Stimulated activated CD4-positive, alpha-beta T cell treated with anti-CD3 and anti-CD28 coated beads, Interleukin-2, amount 100 ng/mL, for 48 hours (primary cell): ENCODE measurements at regions not wholly inside any gene's neighbourhood (a gene's known extent, or its start where the extent isn't known, plus 50 kb on each side); places are given as distances from the start of the nearest gene placed in this dataset.
A peak's percentile ranks its signal among the peaks of the same experiment; 100 is the strongest.

Experiments used
- DNase-seq, 2 donors: peaks; one replicate each; pipeline ENCODE4 v3.0.0-alpha.2; 2020

DNA sequence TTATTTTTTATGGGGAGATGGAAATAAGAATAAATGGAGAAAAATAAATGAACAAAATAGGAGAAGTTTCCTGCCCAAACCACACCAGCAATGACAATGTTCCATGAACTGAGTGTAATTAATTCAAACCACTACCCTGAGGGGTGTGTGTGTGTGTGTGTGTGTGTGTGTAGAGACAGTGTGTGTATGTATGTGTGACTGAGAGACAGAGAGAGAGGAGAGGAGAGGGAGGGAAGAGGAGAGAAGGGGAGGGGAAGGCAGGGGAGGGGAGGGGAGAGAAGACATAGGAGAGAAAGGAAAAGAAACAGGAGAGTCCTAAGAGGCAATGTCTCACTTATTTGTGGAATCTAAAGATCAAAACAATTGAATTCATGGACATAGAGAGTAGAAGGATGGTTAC lies 65.0 kb upstream of the POU2AF1 start:
- no peak for DNase-seq

DNA sequence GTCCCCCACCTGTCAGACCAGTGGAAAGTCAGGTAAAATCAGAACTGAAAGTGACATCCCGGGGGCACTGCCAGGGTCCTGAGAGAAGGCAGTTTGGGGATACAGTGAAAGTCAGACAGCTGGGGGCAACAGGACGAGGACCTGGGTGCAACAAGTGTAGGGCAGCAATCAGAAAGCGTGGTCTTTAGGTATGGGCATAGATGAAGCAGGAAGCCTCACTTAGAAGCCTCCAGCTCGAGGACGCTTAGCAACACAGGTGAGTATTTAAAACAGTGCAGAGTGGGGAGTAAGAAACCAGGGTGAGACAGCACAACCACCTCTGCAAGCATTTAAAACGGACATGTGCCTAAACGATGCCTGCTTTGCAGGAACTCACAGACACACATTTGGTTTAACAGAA lies 64.6 kb upstream of the POU2AF1 start:
- no peak for DNase-seq

DNA sequence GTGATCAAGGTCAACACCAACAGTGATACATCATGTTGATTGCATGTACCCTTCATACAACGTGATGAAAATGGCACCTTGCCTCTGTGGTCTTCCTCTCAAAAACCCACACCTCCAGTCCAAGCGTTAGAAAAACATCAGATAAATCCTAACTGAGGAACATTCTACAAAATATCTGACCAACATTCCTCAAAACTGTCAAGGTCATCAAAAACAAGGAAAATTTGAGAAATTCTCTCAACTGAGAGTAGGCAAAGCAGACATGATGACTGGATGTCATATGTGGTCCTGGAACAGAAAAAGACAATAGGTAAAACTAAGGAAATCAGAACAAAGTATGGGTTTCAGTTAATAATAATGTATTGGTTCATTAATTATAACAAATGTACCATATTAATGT lies 64.0 kb upstream of the POU2AF1 start:
- DNase-seq, result no peak

DNA sequence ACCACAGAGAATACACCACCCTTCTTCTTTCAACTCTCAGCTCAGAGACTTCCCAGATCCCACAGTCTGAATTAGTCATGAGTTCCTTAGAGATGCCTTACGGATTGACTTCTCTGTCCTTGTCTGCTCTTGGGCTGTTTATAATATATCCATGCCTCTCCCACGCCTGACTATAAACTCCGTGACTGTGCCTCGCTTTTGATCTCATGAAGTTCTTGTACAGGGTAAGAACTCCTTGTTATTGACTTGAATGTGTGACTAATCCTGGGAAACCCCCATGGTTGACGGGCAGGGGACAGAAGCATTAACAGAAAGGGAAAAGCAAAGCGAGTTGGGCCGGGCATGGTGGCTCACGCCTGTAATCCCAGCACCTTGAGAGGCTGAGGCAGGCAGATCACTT lies 62.4 kb upstream of the POU2AF1 start:
- DNase-seq, result no peak

DNA sequence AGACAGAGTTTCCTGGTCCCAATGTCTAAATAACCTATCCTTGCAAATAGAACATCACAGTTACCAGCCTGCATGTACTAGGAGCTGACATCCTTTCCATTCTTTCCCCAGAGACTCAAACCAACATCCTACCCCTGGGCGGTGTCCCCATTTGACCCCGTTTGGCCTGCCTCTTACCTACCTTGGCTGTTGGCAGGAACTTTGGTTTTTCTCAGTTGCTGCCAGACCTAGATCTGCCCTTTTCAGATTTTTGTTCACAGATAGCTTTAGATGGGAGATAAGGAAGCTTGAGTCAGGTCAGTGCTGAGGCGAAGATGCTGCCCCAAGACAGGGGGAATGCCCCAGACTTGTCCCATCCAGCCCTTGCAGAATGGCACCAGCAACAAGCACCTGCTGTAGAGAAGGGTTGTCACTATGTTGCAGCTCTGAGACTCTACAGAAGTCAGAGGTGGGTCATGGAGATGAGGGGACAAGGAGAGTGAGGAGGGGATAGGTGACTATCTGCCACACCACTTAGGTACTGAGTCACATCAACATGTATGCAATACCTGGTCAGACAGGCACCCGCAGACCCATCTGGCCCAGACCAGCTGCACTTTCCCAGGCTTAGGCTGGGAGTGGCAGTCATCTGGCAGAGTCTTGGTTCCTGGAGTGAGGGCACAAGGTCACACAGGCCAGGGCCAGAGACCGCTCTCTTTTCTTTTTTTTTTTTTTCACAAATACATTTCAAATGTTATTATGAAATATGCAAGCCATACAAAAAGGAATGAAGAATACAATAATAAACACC lies 61.5 kb upstream of the POU2AF1 start:
- no peak for DNase-seq

DNA sequence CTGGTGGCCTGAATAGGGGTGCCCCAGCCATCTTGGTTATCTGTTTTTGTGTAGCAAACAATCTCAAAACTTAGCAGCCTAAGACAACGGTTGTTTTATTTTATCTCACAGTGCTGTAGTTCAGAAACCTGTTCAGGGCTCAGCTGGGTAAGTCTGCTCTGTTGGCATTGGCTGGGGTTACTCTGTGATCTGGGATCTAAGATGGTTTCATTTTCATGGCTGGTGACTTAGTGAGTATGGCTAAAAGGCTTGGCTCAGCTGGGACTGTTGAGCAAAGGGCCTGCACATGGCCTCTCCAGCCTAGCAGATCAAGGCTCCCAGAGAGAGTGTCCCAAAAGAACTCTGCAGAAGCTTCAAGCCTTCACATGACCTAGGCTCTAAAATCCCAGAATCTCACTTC lies 60.8 kb upstream of the POU2AF1 start:
- no peak for DNase-seq

DNA sequence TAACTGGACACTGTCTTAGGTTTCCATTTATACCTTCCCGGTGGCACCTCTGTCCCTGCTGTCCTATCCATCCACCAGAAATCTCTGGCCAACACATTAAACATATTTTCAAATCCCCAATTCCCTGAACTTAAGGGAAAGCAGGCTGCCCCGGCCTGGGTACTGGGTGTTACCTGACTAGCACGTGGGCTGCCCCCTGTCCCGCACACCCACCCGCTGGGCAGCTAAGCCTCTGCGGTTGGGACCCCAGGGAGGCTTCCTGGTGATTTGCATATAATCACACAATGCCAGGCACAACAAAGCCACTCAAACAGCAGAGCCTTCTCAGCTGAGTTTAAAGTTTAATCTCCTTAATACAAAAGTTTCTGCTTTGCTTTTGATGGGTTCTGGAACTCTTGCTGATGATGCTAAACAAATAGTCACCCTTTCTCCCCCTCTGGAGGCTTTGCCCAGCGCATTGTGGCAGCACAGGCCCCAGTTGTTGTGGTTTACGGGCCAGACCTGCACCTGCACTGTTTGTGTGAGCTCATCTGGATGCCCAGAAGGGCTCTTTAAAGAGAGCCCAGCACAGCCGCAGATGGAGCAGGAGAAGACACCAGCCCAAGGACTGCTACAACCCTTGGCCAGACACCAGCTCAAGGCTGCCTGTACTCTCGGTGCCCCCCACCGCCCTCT lies 59.9 kb upstream of the POU2AF1 start:
- no peak for DNase-seq

DNA sequence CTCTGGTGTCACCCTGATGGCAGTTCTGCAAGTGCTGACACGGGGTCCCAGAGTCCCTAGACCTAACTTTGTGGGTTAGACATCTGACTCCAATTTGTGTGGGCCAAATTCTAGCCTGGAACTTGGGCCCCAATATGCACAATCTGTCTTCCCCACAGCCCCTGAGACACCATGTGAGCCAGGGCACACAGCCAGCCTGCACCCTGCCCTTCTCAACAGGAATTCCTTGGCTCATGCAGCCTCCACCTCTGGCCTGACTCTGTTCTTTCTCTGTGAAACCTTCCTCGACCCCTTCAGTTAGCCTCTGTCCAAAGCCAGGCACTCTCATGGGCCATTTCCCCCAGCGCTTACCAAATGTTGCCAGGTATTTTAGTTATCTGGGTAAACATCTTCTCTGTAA lies 59.1 kb upstream of the POU2AF1 start:
- DNase-seq, result no peak

DNA sequence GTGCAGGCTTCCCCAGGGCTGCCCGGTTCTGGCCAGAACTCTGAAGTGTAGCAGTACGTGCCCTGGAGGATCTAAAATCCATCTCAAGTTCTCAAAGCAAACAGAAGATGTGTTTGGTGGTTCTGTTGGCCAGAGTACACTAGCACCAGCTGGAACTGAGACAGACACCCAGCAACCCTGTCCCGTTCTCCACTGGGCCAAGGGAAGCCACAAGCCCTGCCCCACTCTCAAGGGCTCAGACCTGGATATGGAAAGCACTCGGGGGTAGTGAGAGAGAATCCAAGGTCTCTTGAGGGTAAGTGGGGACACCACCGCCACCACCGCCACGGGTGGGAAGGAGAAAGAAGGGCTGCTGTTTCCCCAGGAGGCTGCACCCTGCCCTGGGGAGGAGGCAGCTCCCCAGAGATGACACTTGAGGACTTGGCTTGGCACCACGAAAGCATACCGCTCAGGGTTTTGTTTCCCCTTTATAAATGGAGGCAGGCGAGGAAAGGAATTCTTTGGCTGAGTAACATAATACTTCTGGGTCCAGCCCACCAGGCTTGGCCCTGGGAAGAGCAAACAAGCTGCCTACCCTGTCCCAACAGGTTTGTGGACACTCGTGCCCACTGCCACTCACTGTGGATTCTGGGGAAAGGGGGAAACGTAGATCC lies 56.1 kb upstream of the POU2AF1 start:
- DNase-seq, result no peak

DNA sequence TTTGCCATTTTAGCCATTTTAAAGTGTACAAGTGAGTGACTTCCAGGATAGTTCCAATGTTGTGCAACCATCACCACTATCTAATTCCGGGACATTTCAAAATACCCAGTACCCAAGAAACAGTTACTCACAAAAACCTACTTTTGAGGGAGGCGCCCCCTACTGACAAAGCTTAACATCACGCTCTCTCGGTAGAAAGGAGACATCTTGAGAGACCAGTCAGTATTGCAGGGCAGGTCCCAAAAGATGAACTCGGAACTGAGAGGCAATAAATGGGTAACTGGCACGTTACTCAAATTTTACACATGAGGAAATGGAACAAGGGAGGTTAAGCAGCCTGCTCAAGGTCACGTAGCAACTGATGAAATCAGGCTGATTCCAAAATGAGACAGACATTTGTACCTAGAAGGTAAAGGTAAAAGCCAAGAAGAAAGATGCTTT lies 50.0 kb upstream of the POU2AF1 start:
- peak; percentile 73 to 76 for DNase-seq
